GM23338 (cell line): ENCODE measurements at regions not wholly inside any gene's neighbourhood (a gene's known extent, or its start where the extent isn't known, plus 50 kb on each side); places are given as distances from the start of the nearest gene placed in this dataset.

Experiments used
- CREB1 ChIP-seq: fragments of 250-450 bp; sonication (Bioruptor Pico); IDR thresholded peaks from 2 replicates; pipeline ENCODE4 v1.5.0; 2020; ENCODE audit warnings: low read depth, mild to moderate bottlenecking, moderate library complexity
- CTCF ChIP-seq, 2 experiments: fragments of 200-600 bp in 1 of 2; sonication (generic) in 1 of 2; conservative IDR thresholded peaks; 2 replicates each; pipeline versions ENCODE4 v1.5.1 to v1.6.1; 2016 to 2017; ENCODE audit warnings: antibody characterized with exemption in 2 of 2, low read depth in 2 of 2, mild to moderate bottlenecking in 2 of 2, moderate library complexity in 1 of 2
- ETS1 ChIP-seq: IDR thresholded peaks from 2 replicates; pipeline ENCODE4 v1.6.1; 2016; ENCODE audit warnings: antibody characterized with exemption
- EZH2 ChIP-seq: fragments of 200-600 bp; sonication (generic); IDR thresholded peaks from one replicate; pipeline ENCODE4 v1.8.0; 2017; ENCODE audit warnings: antibody characterized with exemption, mild to moderate bottlenecking, low read depth; ENCODE audit not compliant: unreplicated experiment
- EZH2phosphoT487 ChIP-seq: fragments of 200-600 bp; sonication (generic); IDR thresholded peaks from one replicate; pipeline ENCODE4 v1.8.1; 2018; ENCODE audit warnings: antibody characterized with exemption; ENCODE audit not compliant: unreplicated experiment
- JUNB ChIP-seq: IDR thresholded peaks from one replicate; pipeline ENCODE4 v1.6.1; 2016; ENCODE audit warnings: antibody characterized with exemption; ENCODE audit not compliant: unreplicated experiment
- NANOG ChIP-seq: IDR thresholded peaks from 2 replicates; pipeline ENCODE4 v1.6.1; 2016; ENCODE audit warnings: antibody characterized with exemption, borderline replicate concordance
- POLR2AphosphoS5 ChIP-seq: IDR thresholded peaks from 2 replicates; pipeline ENCODE4 v1.6.1; 2016; ENCODE audit warnings: antibody characterized with exemption, low read depth
- REST ChIP-seq: IDR thresholded peaks from one replicate; pipeline ENCODE4 v1.6.1; 2018; ENCODE audit warnings: antibody characterized with exemption; ENCODE audit not compliant: unreplicated experiment
- STAT1 ChIP-seq: IDR thresholded peaks from one replicate; pipeline ENCODE4 v1.6.1; 2016; ENCODE audit warnings: antibody characterized with exemption; ENCODE audit not compliant: unreplicated experiment
- ZNF114 ChIP-seq: fragments of 250-450 bp; sonication (Bioruptor Pico); IDR thresholded peaks from 2 replicates; pipeline ENCODE4 v1.5.0; 2020; ENCODE audit warnings: mild to moderate bottlenecking, moderate library complexity
- ZNF331 ChIP-seq: fragments of 250-450 bp; sonication (Bioruptor Pico); IDR thresholded peaks from 2 replicates; pipeline ENCODE4 v1.5.0; 2020; ENCODE audit warnings: low read depth, mild to moderate bottlenecking, moderate library complexity

GRCh38 chr2:39492095-39492590 is 55.1 kb upstream of the MAP4K3 start:
- TF ChIP-seq ETS1 (no peak), EZH2phosphoT487 (no peak), CTCF (conservative IDR thresholded peaks at IDR 0.05; ENCODE audit: low read depth in 2 of 2) (no peak), EZH2 (no peak), POLR2AphosphoS5 (no peak), REST (no peak), CREB1 (no peak), NANOG (no peak), JUNB (no peak), STAT1 (no peak), ZNF114 (no peak), ZNF331 (CRISPR knock-in tag) (no peak)
